B cell (primary cell): ENCODE measurements at regions not wholly inside any gene's neighbourhood (a gene's known extent, or its start where the extent isn't known, plus 50 kb on each side); places are given as distances from the start of the nearest gene placed in this dataset.

Source experiments
- EZH2 ChIP-seq: IDR thresholded peaks from 2 replicates; pipeline ENCODE4 v1.6.1; 2012; ENCODE audit warnings: borderline replicate concordance, low read depth, mild to moderate bottlenecking, moderate library complexity, low read length; ENCODE audit not compliant: insufficient read depth, poor library complexity, severe bottlenecking
- TF ChIP-seq, protein P1 (sequence below): fragments of 200-600 bp; IDR thresholded peaks from one replicate; pipeline ENCODE4 v1.8.0; 2022; ENCODE audit warnings: antibody characterized with exemption, mild to moderate bottlenecking

DNA sequence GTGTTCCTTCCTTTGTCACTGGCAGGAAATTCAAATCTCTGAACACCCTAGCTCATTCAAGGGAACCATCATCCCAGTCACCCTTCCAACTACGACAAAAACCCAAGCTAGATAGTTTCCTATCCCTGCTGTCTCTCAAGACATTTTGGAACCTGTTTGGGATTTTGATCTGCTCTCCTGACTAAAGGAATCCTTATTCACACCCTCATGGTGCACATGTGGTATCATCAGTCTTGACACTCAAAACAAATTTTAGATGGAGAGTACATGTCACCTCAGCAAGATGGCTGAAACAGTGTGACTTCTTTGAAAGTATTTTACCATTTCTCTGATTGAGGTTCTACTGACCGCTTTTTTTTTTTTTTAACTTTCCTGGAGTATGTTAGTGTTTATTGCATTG lies 234.3 kb upstream of the TMEM229A start:
- TF ChIP-seq, protein P1, sequence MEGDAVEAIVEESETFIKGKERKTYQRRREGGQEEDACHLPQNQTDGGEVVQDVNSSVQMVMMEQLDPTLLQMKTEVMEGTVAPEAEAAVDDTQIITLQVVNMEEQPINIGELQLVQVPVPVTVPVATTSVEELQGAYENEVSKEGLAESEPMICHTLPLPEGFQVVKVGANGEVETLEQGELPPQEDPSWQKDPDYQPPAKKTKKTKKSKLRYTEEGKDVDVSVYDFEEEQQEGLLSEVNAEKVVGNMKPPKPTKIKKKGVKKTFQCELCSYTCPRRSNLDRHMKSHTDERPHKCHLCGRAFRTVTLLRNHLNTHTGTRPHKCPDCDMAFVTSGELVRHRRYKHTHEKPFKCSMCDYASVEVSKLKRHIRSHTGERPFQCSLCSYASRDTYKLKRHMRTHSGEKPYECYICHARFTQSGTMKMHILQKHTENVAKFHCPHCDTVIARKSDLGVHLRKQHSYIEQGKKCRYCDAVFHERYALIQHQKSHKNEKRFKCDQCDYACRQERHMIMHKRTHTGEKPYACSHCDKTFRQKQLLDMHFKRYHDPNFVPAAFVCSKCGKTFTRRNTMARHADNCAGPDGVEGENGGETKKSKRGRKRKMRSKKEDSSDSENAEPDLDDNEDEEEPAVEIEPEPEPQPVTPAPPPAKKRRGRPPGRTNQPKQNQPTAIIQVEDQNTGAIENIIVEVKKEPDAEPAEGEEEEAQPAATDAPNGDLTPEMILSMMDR, result no peak
- TF ChIP-seq EZH2, result no peak
